ENCODE measurements at regions not wholly inside any gene's neighbourhood (a gene's known extent, or its start where the extent isn't known, plus 50 kb on each side); places are given as distances from the start of the nearest gene placed in this dataset.

GRCh38 chr1:228849011-228849541 is 113.8 kb downstream of the RHOU start:
- CTCF ChIA-PET, result no interaction called here
- Histone ChIP-seq H3K9me3 (ENCODE audit: low read depth, low read length, poor library complexity, severe bottlenecking) (no peaks in the 10 kb centered on the region), H3K36me3 (ENCODE audit: insufficient read depth, low read length, poor library complexity, severe bottlenecking) (no peaks in the 10 kb centered on the region), H3K4me1 (ENCODE audit: insufficient read depth, low read length, poor library complexity, severe bottlenecking) (no peaks in the 10 kb centered on the region), H3K27me3 (replicated peaks; ENCODE audit: insufficient read depth, low read depth, low read length, poor library complexity) (peaks cover 4% of the 10 kb centered on the region), H3K27ac (ENCODE audit: low read depth, low read length, poor library complexity, severe bottlenecking) (no peak overlapping the region), H3K4me3 (ENCODE audit: low read depth, low read length, poor library complexity, severe bottlenecking) (no peak overlapping the region)
- intact Hi-C loops (cut with micrococcal nuclease; ENCODE audit: unreplicated experiment), result no loop called here
- BruUV-seq (replicated peaks), result no TSS peak
- TF ChIP-seq CTCF (conservative IDR thresholded peaks at IDR 0.05; ENCODE audit: low read depth, low read length) (no peak), EZH2 (IDR thresholded peaks at IDR 0.05; ENCODE audit: borderline replicate concordance, low read depth, low read length, poor library complexity, severe bottlenecking) (no peak)
- DNase-seq (ENCODE audit: low spot score), result no peak
- POLR2A ChIA-PET (ENCODE audit: low non-redundant PET), result interaction anchor here (0.6 kb wide), 1 partner anchor 16 kb away, joined by 3 read pairs; no protein-coding TSS in a partner anchor

- no TSS peak for BruUV-seq (replicated peaks)
- POLR2A ChIA-PET (ENCODE audit: low non-redundant PET), result no interaction called here
- no peak for DNase-seq (ENCODE audit: low spot score)
Measured at GRCh38 chr1:228850141-228851100, 115.1 kb downstream of the RHOU start.

GRCh38 chr1:228851193-228851592 is 115.9 kb downstream of the RHOU start:
- CTCF ChIA-PET, result no interaction called here
- Histone ChIP-seq H3K27me3 (replicated peaks; ENCODE audit: insufficient read depth, low read depth, low read length, poor library complexity) (peaks cover 16% of the 10 kb centered on the region), H3K27ac (ENCODE audit: low read depth, low read length, poor library complexity, severe bottlenecking) (no peak overlapping the region), H3K4me3 (ENCODE audit: low read depth, low read length, poor library complexity, severe bottlenecking) (no peak overlapping the region), H3K36me3 (ENCODE audit: insufficient read depth, low read length, poor library complexity, severe bottlenecking) (no peaks in the 10 kb centered on the region), H3K9me3 (ENCODE audit: low read depth, low read length, poor library complexity, severe bottlenecking) (no peaks in the 10 kb centered on the region), H3K4me1 (ENCODE audit: insufficient read depth, low read length, poor library complexity, severe bottlenecking) (no peaks in the 10 kb centered on the region)
- BruUV-seq (replicated peaks), result no TSS peak
- TF ChIP-seq EZH2 (IDR thresholded peaks at IDR 0.05; ENCODE audit: borderline replicate concordance, low read depth, low read length, poor library complexity, severe bottlenecking), result no peak
- TF ChIP-seq CTCF (conservative IDR thresholded peaks at IDR 0.05; ENCODE audit: low read depth, low read length), result no peak
- POLR2A ChIA-PET (ENCODE audit: low non-redundant PET), result no interaction called here
- DNase-seq (ENCODE audit: low spot score), result no peak
- intact Hi-C loops (cut with micrococcal nuclease; ENCODE audit: unreplicated experiment), result no loop called here

More at GRCh38 chr1:228850141-228851100, 115.1 kb downstream of the RHOU start:
- no peaks in the 10 kb centered on the region for H3K4me1 ChIP-seq (ENCODE audit: insufficient read depth, low read length, poor library complexity, severe bottlenecking)
- intact Hi-C loops (cut with micrococcal nuclease; ENCODE audit: unreplicated experiment), result no loop called here
- H3K36me3 ChIP-seq (ENCODE audit: insufficient read depth, low read length, poor library complexity, severe bottlenecking), result no peaks in the 10 kb centered on the region
- peaks cover 15% of the 10 kb centered on the region for H3K27me3 ChIP-seq (replicated peaks; ENCODE audit: insufficient read depth, low read depth, low read length, poor library complexity)
- H3K9me3 ChIP-seq (ENCODE audit: low read depth, low read length, poor library complexity, severe bottlenecking), result no peaks in the 10 kb centered on the region
- no peak overlapping the region for H3K27ac ChIP-seq (ENCODE audit: low read depth, low read length, poor library complexity, severe bottlenecking)
- TF ChIP-seq CTCF (conservative IDR thresholded peaks at IDR 0.05; ENCODE audit: low read depth, low read length) (no peak), EZH2 (IDR thresholded peaks at IDR 0.05; ENCODE audit: borderline replicate concordance, low read depth, low read length, poor library complexity, severe bottlenecking) (no peak)
- H3K4me3 ChIP-seq (ENCODE audit: low read depth, low read length, poor library complexity, severe bottlenecking), result no peak overlapping the region
- CTCF ChIA-PET, result no interaction called here
